HFF-Myc (cell line): ENCODE measurements at regions not wholly inside any gene's neighbourhood (a gene's known extent, or its start where the extent isn't known, plus 50 kb on each side); places are given as distances from the start of the nearest gene placed in this dataset.

Experiments used
- DNase-seq: peaks from one replicate; pipeline ENCODE4 v3.0.0-alpha.2; 2011; ENCODE audit warnings: low read depth; ENCODE audit errors: extremely low read depth
- H3K4me3 ChIP-seq: replicated peaks from 2 replicates; pipeline ENCODE4 v1.5.1; 2011; ENCODE audit warnings: low read depth, mild to moderate bottlenecking, control low read depth, low read length
- CTCF ChIP-seq: IDR thresholded peaks from 2 replicates; pipeline ENCODE4 v1.5.1; 2012; ENCODE audit warnings: mild to moderate bottlenecking, low read depth, low read length, control low read depth; ENCODE audit errors: missing control alignments

GRCh38 chr15:96041982-96042733 is 288.3 kb upstream of the NR2F2 start:
- no peak for TF ChIP-seq CTCF
- DNase-seq = no peak
- no peak overlapping the region for H3K4me3 ChIP-seq

- H3K4me3 ChIP-seq = no peak overlapping the region
- no peak for DNase-seq
Observed at GRCh38 chr15:96042734-96043224, 287.7 kb upstream of the NR2F2 start.

GRCh38 chr15:96043591-96044171 is 286.8 kb upstream of the NR2F2 start:
- DNase-seq = no peak
- TF ChIP-seq CTCF = no peak

More at GRCh38 chr15:96042734-96043224, 287.7 kb upstream of the NR2F2 start:
- TF ChIP-seq CTCF = no peak

GRCh38 chr15:96046620-96047240 is 283.8 kb upstream of the NR2F2 start:
- peak; percentile 79 for DNase-seq
- H3K4me3 ChIP-seq = peak overlapping the region; percentile 20
- no peak for TF ChIP-seq CTCF

More at GRCh38 chr15:96043591-96044171, 286.8 kb upstream of the NR2F2 start:
- no peak overlapping the region for H3K4me3 ChIP-seq

- peak; percentile 99 for DNase-seq
- no peak for TF ChIP-seq CTCF
- H3K4me3 ChIP-seq = peak overlapping the region; percentile 20; the same call in 1 of the 2 replicates
Observed at GRCh38 chr15:96047255-96047931, 283.1 kb upstream of the NR2F2 start.

- no peak overlapping the region for H3K4me3 ChIP-seq
- no peak for TF ChIP-seq CTCF
- no peak for DNase-seq
Observed at GRCh38 chr15:96049323-96049722, 281.2 kb upstream of the NR2F2 start.
